A673 (cell line): ENCODE measurements at regions not wholly inside any gene's neighbourhood (a gene's known extent, or its start where the extent isn't known, plus 50 kb on each side); places are given as distances from the start of the nearest gene placed in this dataset.

Experiments used
- EZH2 ChIP-seq: fragments of 200-600 bp; sonication (generic); IDR thresholded peaks from 2 replicates; pipeline ENCODE4 v1.6.1; 2017; ENCODE audit warnings: borderline replicate concordance, low read depth, mild to moderate bottlenecking, mixed read lengths, antibody characterized with exemption, low read length; ENCODE audit not compliant: poor library complexity, severe bottlenecking
- TF ChIP-seq, protein P1 (sequence below): fragments of 300-800, 200-600 bp; sonication (generic); conservative IDR thresholded peaks from 2 replicates; pipeline ENCODE4 v1.5.1; 2017; ENCODE audit warnings: low read depth, mild to moderate bottlenecking, antibody characterized with exemption, low read length, moderate library complexity, mixed read lengths

DNA sequence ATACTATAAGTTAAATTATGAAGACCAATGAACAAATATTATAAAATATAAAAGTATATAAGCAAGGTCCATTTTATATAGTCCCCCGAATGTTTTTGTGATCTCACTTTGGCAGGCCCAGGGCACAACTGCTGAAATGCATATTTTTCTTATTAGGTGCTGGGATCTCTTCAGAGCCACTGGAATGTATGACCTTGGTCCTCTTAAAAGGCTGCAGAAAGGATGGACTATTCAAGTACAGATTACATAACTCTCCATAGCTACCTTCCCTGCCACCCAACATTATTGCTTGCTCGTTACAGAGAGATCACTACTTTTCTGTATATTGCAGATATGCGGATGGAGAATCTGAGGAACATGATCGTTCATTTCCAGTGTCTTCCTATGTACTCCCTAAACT, 925.6 kb upstream of the CELF4 start:
- TF ChIP-seq, protein P1, sequence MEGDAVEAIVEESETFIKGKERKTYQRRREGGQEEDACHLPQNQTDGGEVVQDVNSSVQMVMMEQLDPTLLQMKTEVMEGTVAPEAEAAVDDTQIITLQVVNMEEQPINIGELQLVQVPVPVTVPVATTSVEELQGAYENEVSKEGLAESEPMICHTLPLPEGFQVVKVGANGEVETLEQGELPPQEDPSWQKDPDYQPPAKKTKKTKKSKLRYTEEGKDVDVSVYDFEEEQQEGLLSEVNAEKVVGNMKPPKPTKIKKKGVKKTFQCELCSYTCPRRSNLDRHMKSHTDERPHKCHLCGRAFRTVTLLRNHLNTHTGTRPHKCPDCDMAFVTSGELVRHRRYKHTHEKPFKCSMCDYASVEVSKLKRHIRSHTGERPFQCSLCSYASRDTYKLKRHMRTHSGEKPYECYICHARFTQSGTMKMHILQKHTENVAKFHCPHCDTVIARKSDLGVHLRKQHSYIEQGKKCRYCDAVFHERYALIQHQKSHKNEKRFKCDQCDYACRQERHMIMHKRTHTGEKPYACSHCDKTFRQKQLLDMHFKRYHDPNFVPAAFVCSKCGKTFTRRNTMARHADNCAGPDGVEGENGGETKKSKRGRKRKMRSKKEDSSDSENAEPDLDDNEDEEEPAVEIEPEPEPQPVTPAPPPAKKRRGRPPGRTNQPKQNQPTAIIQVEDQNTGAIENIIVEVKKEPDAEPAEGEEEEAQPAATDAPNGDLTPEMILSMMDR = no peak
- TF ChIP-seq EZH2 = no peak
